ENCODE measurements at regions not wholly inside any gene's neighbourhood (a gene's known extent, or its start where the extent isn't known, plus 50 kb on each side); places are given as distances from the start of the nearest gene placed in this dataset.

DNA sequence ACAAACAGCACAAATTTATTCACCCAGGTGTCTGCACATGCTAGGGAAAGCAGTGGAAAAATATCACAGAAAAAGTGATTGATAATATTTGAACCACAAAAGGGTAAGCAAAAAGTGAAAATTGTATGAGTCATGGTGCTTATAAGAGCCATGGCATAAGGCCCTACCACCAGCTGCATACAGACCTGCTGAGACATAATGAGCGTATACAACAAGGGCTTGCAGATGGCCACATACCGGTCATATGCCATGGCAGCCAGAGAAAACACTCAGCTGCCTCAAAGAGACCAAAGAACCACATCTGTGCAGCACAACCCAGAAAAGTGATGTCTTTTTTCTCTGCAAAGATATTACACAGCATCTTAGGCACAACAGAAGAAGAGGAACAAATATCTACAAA lies 71.4 kb upstream of the OR9G4 start:
- Histone ChIP-seq H3K27ac (ENCODE audit: low read depth, low read length) (no peak overlapping the region), H3K27me3 (ENCODE audit: control insufficient read depth, insufficient read depth, low read length) (no peaks in the 10 kb centered on the region), H3K4me3 (ENCODE audit: low read depth, low read length) (no peak overlapping the region), H3K9me3 (ENCODE audit: control insufficient read depth, insufficient read depth, low read length) (no peaks in the 10 kb centered on the region)
- TF ChIP-seq, protein P1, sequence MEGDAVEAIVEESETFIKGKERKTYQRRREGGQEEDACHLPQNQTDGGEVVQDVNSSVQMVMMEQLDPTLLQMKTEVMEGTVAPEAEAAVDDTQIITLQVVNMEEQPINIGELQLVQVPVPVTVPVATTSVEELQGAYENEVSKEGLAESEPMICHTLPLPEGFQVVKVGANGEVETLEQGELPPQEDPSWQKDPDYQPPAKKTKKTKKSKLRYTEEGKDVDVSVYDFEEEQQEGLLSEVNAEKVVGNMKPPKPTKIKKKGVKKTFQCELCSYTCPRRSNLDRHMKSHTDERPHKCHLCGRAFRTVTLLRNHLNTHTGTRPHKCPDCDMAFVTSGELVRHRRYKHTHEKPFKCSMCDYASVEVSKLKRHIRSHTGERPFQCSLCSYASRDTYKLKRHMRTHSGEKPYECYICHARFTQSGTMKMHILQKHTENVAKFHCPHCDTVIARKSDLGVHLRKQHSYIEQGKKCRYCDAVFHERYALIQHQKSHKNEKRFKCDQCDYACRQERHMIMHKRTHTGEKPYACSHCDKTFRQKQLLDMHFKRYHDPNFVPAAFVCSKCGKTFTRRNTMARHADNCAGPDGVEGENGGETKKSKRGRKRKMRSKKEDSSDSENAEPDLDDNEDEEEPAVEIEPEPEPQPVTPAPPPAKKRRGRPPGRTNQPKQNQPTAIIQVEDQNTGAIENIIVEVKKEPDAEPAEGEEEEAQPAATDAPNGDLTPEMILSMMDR (IDR thresholded peaks at IDR 0.05; ENCODE audit: low read depth, low read length) = no peak
- ChIA-PET POLR2A (no interaction called here), CTCF (interaction anchor here (0.6 kb wide), 1 partner anchor 22 kb away, joined by 3 read pairs; no protein-coding TSS in a partner anchor)
- no peak for DNase-seq (ENCODE audit: low read depth, low spot score)

DNA sequence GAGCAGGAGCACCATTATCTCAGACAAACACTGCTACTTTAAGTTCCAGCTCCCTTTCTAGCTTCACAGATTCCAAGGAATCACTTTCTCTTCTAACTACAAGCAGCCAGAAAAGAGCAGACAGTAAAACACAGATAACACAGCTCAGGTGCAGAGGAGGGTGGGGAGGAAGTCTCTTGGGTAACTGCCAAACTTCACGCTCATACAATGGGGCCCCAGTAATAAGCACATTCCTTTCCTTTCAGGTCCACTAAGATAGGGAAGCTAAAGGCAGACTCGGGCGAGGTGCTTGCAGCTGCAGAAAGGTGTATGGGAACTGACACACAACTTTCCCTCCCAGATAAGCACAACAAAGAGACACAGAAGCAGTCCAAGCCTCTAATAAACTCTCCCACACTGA lies 69.2 kb upstream of the OR9G4 start:
- CTCF ChIA-PET = no interaction called here
- H3K9me3 ChIP-seq (ENCODE audit: control insufficient read depth, insufficient read depth, low read length) = no peaks in the 10 kb centered on the region
- no peak overlapping the region for H3K27ac ChIP-seq (ENCODE audit: low read depth, low read length)
- H3K27me3 ChIP-seq (ENCODE audit: control insufficient read depth, insufficient read depth, low read length) = no peaks in the 10 kb centered on the region
- TF ChIP-seq, protein P1 (IDR thresholded peaks at IDR 0.05; ENCODE audit: low read depth, low read length) = no peak
- no peak overlapping the region for H3K4me3 ChIP-seq (ENCODE audit: low read depth, low read length)
- no peak for DNase-seq (ENCODE audit: low read depth, low spot score)
- POLR2A ChIA-PET = no interaction called here

DNA sequence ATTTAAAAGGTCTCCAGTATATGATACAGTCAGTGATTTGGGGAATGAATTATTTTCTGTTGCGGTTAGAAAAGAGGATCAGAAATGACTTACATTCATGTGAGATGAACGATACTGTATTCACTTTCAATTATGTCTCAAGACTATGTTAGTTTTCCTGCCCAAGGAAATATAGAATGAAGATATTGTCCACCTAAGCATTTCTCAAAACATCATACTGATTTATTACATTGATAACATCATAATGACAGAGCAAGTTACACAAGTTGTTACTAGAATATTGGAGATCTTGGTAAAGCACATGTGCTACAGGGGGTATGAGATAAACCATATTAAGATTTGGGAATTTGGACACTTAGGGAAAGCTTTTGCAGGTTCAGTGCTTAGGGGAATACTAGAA lies 67.8 kb upstream of the OR9G4 start:
- Histone ChIP-seq H3K27me3 (ENCODE audit: control insufficient read depth, insufficient read depth, low read length) (no peaks in the 10 kb centered on the region), H3K9me3 (ENCODE audit: control insufficient read depth, insufficient read depth, low read length) (no peaks in the 10 kb centered on the region), H3K4me3 (ENCODE audit: low read depth, low read length) (no peak overlapping the region), H3K27ac (ENCODE audit: low read depth, low read length) (no peak overlapping the region)
- TF ChIP-seq, protein P1 (IDR thresholded peaks at IDR 0.05; ENCODE audit: low read depth, low read length) = no peak
- ChIA-PET POLR2A (no interaction called here), CTCF (interaction anchor here (1.2 kb wide), 1 partner anchor 25 kb away, joined by 4 read pairs; no protein-coding TSS in a partner anchor)
- no peak for DNase-seq (ENCODE audit: low read depth, low spot score)

DNA sequence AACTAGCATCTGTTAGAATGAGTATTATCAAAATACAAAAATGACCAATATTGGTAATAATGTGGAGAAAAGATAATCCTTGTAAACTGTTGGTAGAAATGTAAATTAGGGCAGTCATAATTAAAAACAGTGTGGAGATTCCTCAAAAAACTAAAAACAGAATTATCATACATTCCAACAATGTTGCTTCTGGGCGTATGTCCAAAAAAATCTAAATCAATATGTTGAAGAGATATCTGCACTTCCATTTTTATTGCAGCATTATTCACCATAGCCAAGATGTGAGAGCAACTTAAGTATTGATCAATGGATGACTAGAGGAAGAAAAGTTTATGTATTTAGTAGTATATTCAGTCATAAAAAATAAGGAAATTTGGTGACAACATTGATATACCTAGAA lies 59.8 kb upstream of the OR9G4 start:
- POLR2A ChIA-PET = no interaction called here
- CTCF ChIA-PET = no interaction called here
- no peak overlapping the region for H3K4me3 ChIP-seq (ENCODE audit: low read depth, low read length)
- no peak for DNase-seq (ENCODE audit: low read depth, low spot score)
- H3K27me3 ChIP-seq (ENCODE audit: control insufficient read depth, insufficient read depth, low read length) = no peaks in the 10 kb centered on the region
- H3K27ac ChIP-seq (ENCODE audit: low read depth, low read length) = no peak overlapping the region
- no peaks in the 10 kb centered on the region for H3K9me3 ChIP-seq (ENCODE audit: control insufficient read depth, insufficient read depth, low read length)
- TF ChIP-seq, protein P1 (IDR thresholded peaks at IDR 0.05; ENCODE audit: low read depth, low read length) = no peak

DNA sequence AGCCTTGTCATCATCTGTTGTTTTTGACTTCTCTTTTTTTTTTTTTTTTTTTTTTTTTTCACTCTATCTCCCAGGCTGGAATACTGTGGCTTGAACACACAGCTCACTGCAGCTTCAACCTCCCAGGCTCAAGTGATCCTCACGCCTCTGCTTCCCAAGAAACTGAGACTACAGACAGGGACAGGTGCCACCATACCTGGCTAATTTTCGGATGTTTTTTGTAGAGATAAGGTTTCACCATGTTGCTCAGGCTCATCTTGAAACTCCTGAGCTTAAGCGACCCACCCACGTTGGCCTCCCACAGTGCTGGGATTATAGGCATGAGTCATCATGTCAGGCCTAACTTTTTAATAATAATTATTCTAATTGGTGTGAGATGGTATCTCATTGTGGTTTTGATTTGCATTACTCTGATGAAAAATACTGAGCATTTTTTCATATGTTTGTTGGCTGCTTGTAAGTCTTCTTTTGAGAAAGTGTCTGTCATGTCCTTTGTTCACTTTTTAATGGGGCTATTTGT lies 51.3 kb upstream of the OR9G4 start:
- ChIA-PET POLR2A (no interaction called here), CTCF (no interaction called here)
- no peak overlapping the region for H3K4me3 ChIP-seq (ENCODE audit: low read depth, low read length)
- no peak overlapping the region for H3K27ac ChIP-seq (ENCODE audit: low read depth, low read length)
- no peaks in the 10 kb centered on the region for H3K9me3 ChIP-seq (ENCODE audit: control insufficient read depth, insufficient read depth, low read length)
- TF ChIP-seq, protein P1 (IDR thresholded peaks at IDR 0.05; ENCODE audit: low read depth, low read length) = no peak
- no peak for DNase-seq (ENCODE audit: low read depth, low spot score)
- no peaks in the 10 kb centered on the region for H3K27me3 ChIP-seq (ENCODE audit: control insufficient read depth, insufficient read depth, low read length)
